Naive thymus-derived CD4-positive, alpha-beta T cell (primary cell): ENCODE measurements at regions not wholly inside any gene's neighbourhood (a gene's known extent, or its start where the extent isn't known, plus 50 kb on each side); places are given as distances from the start of the nearest gene placed in this dataset.
A peak's percentile ranks its signal among the peaks of the same experiment; 100 is the strongest.

Experiments
- ATAC-seq: fragments of 150-1000 bp; cut with Tn5 transposase; 2 replicates; pipeline ENCODE4 v1.10.0; 2021; ENCODE audit warnings: mild to moderate bottlenecking, moderate library complexity
- CTCF ChIA-PET: fragments of 350-600 bp; sonication (Branson Sonifier 250); formaldehyde crosslinking; loops from one replicate; lab custom pipeline; 2021; ENCODE audit warnings: antibody characterized with exemption; lab: Charles Lee
- POLR2A ChIA-PET: fragments of 350-600 bp; sonication (Branson Sonifier 250); formaldehyde crosslinking; loops from one replicate; lab custom pipeline; 2021; ENCODE audit warnings: antibody characterized with exemption, inconsistent platforms; lab: Charles Lee
- DNase-seq, 9 donors: peaks; one replicate each; pipeline versions ENCODE4 v3.0.0 to v3.0.0-alpha.2; 2020 to 2022; ENCODE audit warnings: mixed read lengths in 1 of 9
- H3K27ac ChIP-seq: one replicate; pipeline ENCODE4 v1.7.0; 2013; ENCODE audit warnings: mild to moderate bottlenecking, low read depth, low read length, moderate library complexity
- H3K27me3 ChIP-seq, 2 donors: one replicate each; pipeline ENCODE4 v1.7.0; 2013; ENCODE audit warnings: low read length in 2 of 2, mild to moderate bottlenecking in 2 of 2, moderate library complexity in 2 of 2; ENCODE audit not compliant: control insufficient read depth in 2 of 2, insufficient read depth in 2 of 2
- H3K36me3 ChIP-seq, 3 experiments: 1 replicate in 2 of 3; 2 replicates in 1 of 3; pipeline ENCODE4 v1.7.0; 2013; ENCODE audit warnings: low read length in 3 of 3, mild to moderate bottlenecking in 3 of 3, moderate library complexity in 1 of 3; ENCODE audit not compliant: insufficient read depth in 3 of 3, control insufficient read depth in 2 of 3
- H3K4me1 ChIP-seq, 2 donors: one replicate each; pipeline ENCODE4 v1.7.0; 2013; ENCODE audit warnings: low read length in 2 of 2, mild to moderate bottlenecking in 2 of 2, moderate library complexity in 1 of 2; ENCODE audit not compliant: control insufficient read depth in 2 of 2, insufficient read depth in 2 of 2
- H3K4me3 ChIP-seq: 2 replicates; pipeline ENCODE4 v1.7.0; 2013; ENCODE audit warnings: mild to moderate bottlenecking, low read length
- H3K9me3 ChIP-seq, 3 experiments: 1 replicate in 2 of 3; 2 replicates in 1 of 3; pipeline ENCODE4 v1.7.0; 2013; ENCODE audit warnings: low read length in 3 of 3; ENCODE audit not compliant: control insufficient read depth in 2 of 3
- H3K27ac Mint-ChIP-seq, 9 donors: one replicate each; pipeline ENCODE4 v1.8.0; 2020 to 2022; ENCODE audit warnings: mixed read lengths in 9 of 9, mild to moderate bottlenecking in 8 of 9, moderate library complexity in 5 of 9, inconsistent platforms in 2 of 9
- H3K27me3 Mint-ChIP-seq, 5 donors: one replicate each; pipeline ENCODE4 v1.8.0; 2021 to 2022; ENCODE audit warnings: mixed read lengths in 5 of 5, mild to moderate bottlenecking in 1 of 5
- H3K36me3 Mint-ChIP-seq, 5 donors: one replicate each; pipeline ENCODE4 v1.8.0; 2020 to 2022; ENCODE audit warnings: mixed read lengths in 5 of 5, mild to moderate bottlenecking in 3 of 5, inconsistent platforms in 1 of 5
- H3K4me1 Mint-ChIP-seq, 7 donors: one replicate each; pipeline ENCODE4 v1.8.0; 2020 to 2022; ENCODE audit warnings: mixed read lengths in 7 of 7, mild to moderate bottlenecking in 3 of 7, inconsistent platforms in 1 of 7
- H3K4me3 Mint-ChIP-seq, 10 donors: one replicate each; pipeline ENCODE4 v1.8.0; 2020 to 2022; ENCODE audit warnings: mild to moderate bottlenecking in 10 of 10, mixed read lengths in 10 of 10, moderate library complexity in 6 of 10, inconsistent platforms in 2 of 10
- H3K9me3 Mint-ChIP-seq, 11 donors: one replicate each; pipeline ENCODE4 v1.8.0; 2020 to 2022; ENCODE audit warnings: mixed read lengths in 11 of 11, mild to moderate bottlenecking in 4 of 11, inconsistent platforms in 1 of 11, moderate library complexity in 1 of 11
- intact Hi-C, 2 donors: fragments of 100-400 bp; cut with micrococcal nuclease; formaldehyde crosslinking; loops; one replicate each; pipeline ENCODE4 v1.15.1; 2023

GRCh38 chr11:11020747-11021149 lies 162.9 kb upstream of the ZBED5 start:
- no peaks in the 10 kb centered on the region for H3K27me3 ChIP-seq
- H3K4me1 ChIP-seq, result no peaks in the 10 kb centered on the region
- no peak overlapping the region for H3K4me3 Mint-ChIP-seq
- CTCF ChIA-PET, result interaction anchor here (0.5 to 2.1 kb wide), 12 partner anchors 12 to 232 kb away, joined by 3 to 47 read pairs (median 3); no protein-coding TSS in a partner anchor
- H3K36me3 Mint-ChIP-seq, result no peaks in the 10 kb centered on the region
- no peaks in the 10 kb centered on the region for H3K9me3 Mint-ChIP-seq
- H3K4me3 ChIP-seq, result no peak overlapping the region
- POLR2A ChIA-PET, result interaction anchor here (0.9 to 1.3 kb wide), 2 partner anchors 84 to 228 kb away, joined by 3 to 5 read pairs; no protein-coding TSS in a partner anchor
- peak overlapping the region in 1 of 9 donors; percentile 11 for H3K27ac Mint-ChIP-seq
- ATAC-seq (no peak), DNase-seq (no peak)
- no peak overlapping the region for H3K27ac ChIP-seq
- H3K27me3 Mint-ChIP-seq, result peaks cover 0 to 22% (median 0%) of the 10 kb centered on the region in 5 donors
- H3K36me3 ChIP-seq, result no peaks in the 10 kb centered on the region
- H3K9me3 ChIP-seq, result no peaks in the 10 kb centered on the region
- H3K4me1 Mint-ChIP-seq, result no peaks in the 10 kb centered on the region
- intact Hi-C loops, result loop anchor here (10.0 kb wide), 2 partner anchors 616 to 1024 kb away; no protein-coding TSS in a partner anchor

DNA sequence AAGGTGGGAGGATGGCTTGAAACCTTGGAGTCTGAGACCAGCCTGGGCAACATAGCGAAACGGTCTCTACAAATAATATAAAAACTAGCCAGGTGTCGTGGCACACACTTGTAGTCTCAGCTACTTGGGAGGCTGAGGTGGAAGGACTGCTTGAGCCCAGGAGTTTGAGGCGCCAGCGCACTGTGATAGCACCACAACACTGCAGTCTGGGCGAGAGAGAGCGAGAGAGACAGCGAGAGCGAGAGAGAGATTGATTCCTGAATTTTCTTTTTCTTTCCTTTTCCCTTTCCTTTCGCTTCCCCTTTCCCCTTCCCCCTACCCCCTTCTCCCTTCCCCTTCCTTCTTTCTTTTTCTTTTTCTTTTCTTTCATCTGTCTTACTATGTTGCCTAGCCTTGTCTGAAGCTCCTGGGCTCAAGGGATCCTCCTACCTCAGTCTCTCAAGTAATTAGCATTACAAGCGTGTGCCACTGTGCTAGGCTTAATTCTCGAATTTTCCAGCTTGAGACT lies 162.4 kb upstream of the ZBED5 start:
- H3K4me1 ChIP-seq, result no peaks in the 10 kb centered on the region
- CTCF ChIA-PET, result interaction anchor here (0.6 to 2.1 kb wide), 9 partner anchors 12 to 232 kb away, joined by 3 to 47 read pairs (median 3); no protein-coding TSS in a partner anchor
- DNase-seq (no peak), ATAC-seq (no peak)
- no peak overlapping the region for H3K27ac ChIP-seq
- Mint-ChIP-seq H3K27me3 (peaks cover 0 to 21% (median 0%) of the 10 kb centered on the region in 5 donors), H3K4me3 (no peak overlapping the region), H3K36me3 (no peaks in the 10 kb centered on the region), H3K4me1 (no peaks in the 10 kb centered on the region), H3K27ac (no peak overlapping the region), H3K9me3 (no peaks in the 10 kb centered on the region)
- H3K4me3 ChIP-seq, result no peak overlapping the region
- H3K36me3 ChIP-seq, result no peaks in the 10 kb centered on the region
- POLR2A ChIA-PET, result interaction anchor here (1.3 kb wide), 1 partner anchor 228 kb away, joined by 5 read pairs; no protein-coding TSS in a partner anchor
- intact Hi-C loops, result loop anchor here (10.0 kb wide), 2 partner anchors 615 to 1025 kb away; no protein-coding TSS in a partner anchor
- no peaks in the 10 kb centered on the region for H3K27me3 ChIP-seq
- H3K9me3 ChIP-seq, result no peaks in the 10 kb centered on the region

DNA sequence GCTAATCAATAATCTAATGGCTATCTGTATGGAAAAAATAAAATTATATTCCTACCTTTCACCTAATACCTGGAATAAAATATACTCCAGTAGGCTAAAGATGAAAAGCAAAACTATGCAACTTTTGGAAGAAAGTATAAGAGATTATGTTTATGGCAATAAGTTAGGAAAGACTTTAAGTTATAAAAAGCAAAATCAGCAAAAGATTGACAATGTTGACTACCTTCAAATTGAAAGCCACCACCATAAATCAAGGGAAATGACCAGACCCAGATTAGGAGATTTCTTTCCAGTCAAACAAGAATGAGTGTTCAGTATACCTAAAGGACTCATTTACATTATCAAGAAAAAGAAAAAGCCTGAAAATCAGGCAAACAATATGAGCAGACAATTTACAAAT lies 159.1 kb upstream of the ZBED5 start:
- no peaks in the 10 kb centered on the region for H3K36me3 ChIP-seq
- no peaks in the 10 kb centered on the region for H3K4me1 Mint-ChIP-seq
- ATAC-seq (no peak), DNase-seq (no peak)
- H3K4me3 ChIP-seq, result no peak overlapping the region
- H3K9me3 Mint-ChIP-seq, result no peaks in the 10 kb centered on the region
- no peak overlapping the region for H3K4me3 Mint-ChIP-seq
- no peak overlapping the region for H3K27ac Mint-ChIP-seq
- H3K4me1 ChIP-seq, result no peaks in the 10 kb centered on the region
- intact Hi-C loops, result no loop called here
- H3K9me3 ChIP-seq, result no peaks in the 10 kb centered on the region
- CTCF ChIA-PET, result no interaction called here
- peaks cover 0 to 31% (median 0%) of the 10 kb centered on the region in 5 donors for H3K27me3 Mint-ChIP-seq
- POLR2A ChIA-PET, result no interaction called here
- H3K36me3 Mint-ChIP-seq, result no peaks in the 10 kb centered on the region
- H3K27ac ChIP-seq, result no peak overlapping the region
- H3K27me3 ChIP-seq, result no peaks in the 10 kb centered on the region

- POLR2A ChIA-PET, result interaction anchor here (0.7 to 1.7 kb wide), 3 partner anchors 8 to 207 kb away, joined by 3 to 9 read pairs (median 3); partner anchors contain the start of gene EIF4G2
- CTCF ChIA-PET, result interaction anchor here (0.8 to 2.8 kb wide), 5 partner anchors 8 to 143 kb away, joined by 3 to 14 read pairs (median 5); no protein-coding TSS in a partner anchor
- DNase-seq (no peak), ATAC-seq (no peak)
- Histone ChIP-seq H3K4me3 (no peak overlapping the region), H3K36me3 (no peaks in the 10 kb centered on the region), H3K27me3 (no peaks in the 10 kb centered on the region), H3K9me3 (no peaks in the 10 kb centered on the region), H3K27ac (no peak overlapping the region), H3K4me1 (no peaks in the 10 kb centered on the region)
- Mint-ChIP-seq H3K36me3 (no peaks in the 10 kb centered on the region), H3K4me1 (no peaks in the 10 kb centered on the region), H3K27ac (no peak overlapping the region), H3K27me3 (peaks cover 3 to 32% (median 6%) of the 10 kb centered on the region in 5 donors), H3K9me3 (no peaks in the 10 kb centered on the region), H3K4me3 (no peak overlapping the region)
- intact Hi-C loops, result no loop called here
These were observed 158.2 kb upstream of the ZBED5 start for GRCh38 chr11:11016068-11016467.

DNA sequence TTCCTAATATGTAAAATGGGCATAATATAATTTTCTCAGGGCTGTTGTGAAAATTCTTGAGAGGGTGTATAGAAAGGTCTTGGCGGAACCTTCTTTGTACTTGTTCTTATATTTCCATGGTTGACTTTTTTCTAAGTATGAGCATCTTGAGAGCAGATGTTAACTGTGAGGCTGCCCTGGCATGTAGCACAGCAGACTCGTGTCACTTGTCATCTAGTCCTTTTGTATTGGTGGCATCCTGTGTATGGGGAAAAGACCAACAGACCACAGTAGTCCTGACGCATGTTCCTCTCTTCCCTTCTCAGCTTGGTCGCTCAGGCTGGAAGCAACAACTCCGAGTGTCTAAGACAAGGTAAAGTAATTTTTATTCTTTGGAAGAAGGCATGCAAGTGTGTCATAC lies 153.8 kb upstream of the ZBED5 start:
- peaks cover 24 to 52% (median 29%) of the 10 kb centered on the region in 5 donors for H3K27me3 Mint-ChIP-seq
- ChIA-PET CTCF (interaction anchor here (1.1 to 2.1 kb wide), 2 partner anchors 219 to 776 kb away, joined by 4 to 10 read pairs; no protein-coding TSS in a partner anchor), POLR2A (interaction anchor here (0.7 kb wide), 1 partner anchor 460 kb away, joined by 3 read pairs; no protein-coding TSS in a partner anchor)
- ATAC-seq (no peak), DNase-seq (no peak)
- intact Hi-C loops, result no loop called here
- no peaks in the 10 kb centered on the region for H3K36me3 ChIP-seq
- no peak overlapping the region for H3K27ac ChIP-seq
- peaks cover 0 to 1% (median 0%) of the 10 kb centered on the region in 11 donors for H3K9me3 Mint-ChIP-seq
- H3K9me3 ChIP-seq, result no peaks in the 10 kb centered on the region
- no peak overlapping the region for H3K4me3 Mint-ChIP-seq
- no peaks in the 10 kb centered on the region for H3K27me3 ChIP-seq
- H3K4me3 ChIP-seq, result no peak overlapping the region
- no peaks in the 10 kb centered on the region for H3K4me1 ChIP-seq
- no peaks in the 10 kb centered on the region for H3K36me3 Mint-ChIP-seq
- H3K4me1 Mint-ChIP-seq, result no peaks in the 10 kb centered on the region
- H3K27ac Mint-ChIP-seq, result no peak overlapping the region

GRCh38 chr11:11010624-11011127 lies 152.8 kb upstream of the ZBED5 start:
- intact Hi-C loops, result no loop called here
- POLR2A ChIA-PET, result no interaction called here
- no peaks in the 10 kb centered on the region for H3K4me1 Mint-ChIP-seq
- CTCF ChIA-PET, result interaction anchor here (2.1 kb wide), 1 partner anchor 218 kb away, joined by 10 read pairs; no protein-coding TSS in a partner anchor
- Histone ChIP-seq H3K4me1 (no peaks in the 10 kb centered on the region), H3K36me3 (no peaks in the 10 kb centered on the region), H3K4me3 (no peak overlapping the region), H3K27me3 (no peaks in the 10 kb centered on the region), H3K27ac (no peak overlapping the region), H3K9me3 (no peaks in the 10 kb centered on the region)
- H3K9me3 Mint-ChIP-seq, result peaks cover 0 to 4% (median 0%) of the 10 kb centered on the region in 11 donors
- peaks cover 24 to 54% (median 35%) of the 10 kb centered on the region in 5 donors for H3K27me3 Mint-ChIP-seq
- no peak for DNase-seq
- ATAC-seq, result peak; percentile 51
- H3K27ac Mint-ChIP-seq, result no peak overlapping the region
- no peaks in the 10 kb centered on the region for H3K36me3 Mint-ChIP-seq
- H3K4me3 Mint-ChIP-seq, result no peak overlapping the region
